ENCODE measurements at regions not wholly inside any gene's neighbourhood (a gene's known extent, or its start where the extent isn't known, plus 50 kb on each side); places are given as distances from the start of the nearest gene placed in this dataset.

- H3K27me3 Mint-ChIP-seq, result no peaks in the 10 kb centered on the region
- H3K9me3 Mint-ChIP-seq, result no peaks in the 10 kb centered on the region
- H3K4me1 Mint-ChIP-seq (ENCODE audit: unreplicated experiment), result no peaks in the 10 kb centered on the region
- H3K27ac Mint-ChIP-seq, result no peak overlapping the region
- H3K36me3 Mint-ChIP-seq, result no peaks in the 10 kb centered on the region
- no peak for TF ChIP-seq CTCF (conservative IDR thresholded peaks at IDR 0.05)
- no peak for DNase-seq (ENCODE audit: extremely low spot score, unreplicated experiment)
- no peak overlapping the region for H3K4me3 Mint-ChIP-seq
These were observed 500.4 kb upstream of the HS3ST1 start for GRCh38 chr4:11929080-11929479.

- H3K9me3 Mint-ChIP-seq, result peaks cover 4% of the 10 kb centered on the region
- no peak overlapping the region for H3K4me3 Mint-ChIP-seq
- TF ChIP-seq CTCF (conservative IDR thresholded peaks at IDR 0.05), result no peak
- no peaks in the 10 kb centered on the region for H3K27me3 Mint-ChIP-seq
- DNase-seq (ENCODE audit: extremely low spot score, unreplicated experiment), result no peak
- no peaks in the 10 kb centered on the region for H3K4me1 Mint-ChIP-seq (ENCODE audit: unreplicated experiment)
- no peak overlapping the region for H3K27ac Mint-ChIP-seq
- no peaks in the 10 kb centered on the region for H3K36me3 Mint-ChIP-seq
These were observed 490.6 kb upstream of the HS3ST1 start for GRCh38 chr4:11919316-11919715.

- no peak for TF ChIP-seq CTCF (conservative IDR thresholded peaks at IDR 0.05)
- no peaks in the 10 kb centered on the region for H3K27me3 Mint-ChIP-seq
- no peak overlapping the region for H3K27ac Mint-ChIP-seq
- no peaks in the 10 kb centered on the region for H3K36me3 Mint-ChIP-seq
- H3K9me3 Mint-ChIP-seq, result peaks cover 4% of the 10 kb centered on the region
- H3K4me1 Mint-ChIP-seq (ENCODE audit: unreplicated experiment), result no peaks in the 10 kb centered on the region
- no peak for DNase-seq (ENCODE audit: extremely low spot score, unreplicated experiment)
- H3K4me3 Mint-ChIP-seq, result no peak overlapping the region
These were observed 485.7 kb upstream of the HS3ST1 start for GRCh38 chr4:11914406-11914805.

- Mint-ChIP-seq H3K4me1 (ENCODE audit: unreplicated experiment) (no peaks in the 10 kb centered on the region), H3K36me3 (no peaks in the 10 kb centered on the region), H3K27me3 (no peaks in the 10 kb centered on the region), H3K27ac (no peak overlapping the region), H3K9me3 (peaks cover 4% of the 10 kb centered on the region), H3K4me3 (no peak overlapping the region)
- TF ChIP-seq CTCF (conservative IDR thresholded peaks at IDR 0.05), result no peak
- no peak for DNase-seq (ENCODE audit: extremely low spot score, unreplicated experiment)
These were observed 484.2 kb upstream of the HS3ST1 start for GRCh38 chr4:11912886-11913285.

- no peaks in the 10 kb centered on the region for H3K4me1 Mint-ChIP-seq (ENCODE audit: unreplicated experiment)
- H3K27me3 Mint-ChIP-seq, result no peaks in the 10 kb centered on the region
- TF ChIP-seq CTCF (conservative IDR thresholded peaks at IDR 0.05), result no peak
These were observed 482.1 kb upstream of the HS3ST1 start for GRCh38 chr4:11910812-11911211.

GRCh38 chr4:11908712-11909111 lies 480.0 kb upstream of the HS3ST1 start:
- no peak overlapping the region for H3K4me3 Mint-ChIP-seq
- H3K27me3 Mint-ChIP-seq, result no peaks in the 10 kb centered on the region
- no peak for DNase-seq (ENCODE audit: extremely low spot score, unreplicated experiment)
- H3K4me1 Mint-ChIP-seq (ENCODE audit: unreplicated experiment), result no peaks in the 10 kb centered on the region
- TF ChIP-seq CTCF (conservative IDR thresholded peaks at IDR 0.05), result no peak
- no peaks in the 10 kb centered on the region for H3K9me3 Mint-ChIP-seq
- H3K27ac Mint-ChIP-seq, result no peak overlapping the region
- H3K36me3 Mint-ChIP-seq, result no peaks in the 10 kb centered on the region

More at GRCh38 chr4:11910812-11911211, 482.1 kb upstream of the HS3ST1 start:
- H3K36me3 Mint-ChIP-seq, result no peaks in the 10 kb centered on the region
- no peaks in the 10 kb centered on the region for H3K9me3 Mint-ChIP-seq
- H3K4me3 Mint-ChIP-seq, result no peak overlapping the region
- H3K27ac Mint-ChIP-seq, result no peak overlapping the region
- no peak for DNase-seq (ENCODE audit: extremely low spot score, unreplicated experiment)

Data from type B pancreatic cell (in vitro differentiated cells).